K562 (cell line): ENCODE measurements at regions not wholly inside any gene's neighbourhood (a gene's known extent, or its start where the extent isn't known, plus 50 kb on each side); places are given as distances from the start of the nearest gene placed in this dataset.

Source experiments
- ATAC-seq: fragments of 200-7000 bp; cut with Tn5 transposase; 3 replicates; pipeline ENCODE4 v1.9.1; 2020; ENCODE audit warnings: moderate library complexity
- BruUV-seq: library from RNA; stranded (reverse); fragments of 400-500 nt; replicated peaks from 2 replicates; lab custom pipeline; 2021; lab: Mats Ljungman, UMichigan
- CTCF ChIA-PET: fragments of 300-600 bp; formaldehyde crosslinking; extraction: SDS; loops from one replicate; lab custom pipeline; 2021; ENCODE audit warnings: low intra/inter-chr PET ratio; lab: Yijun Ruan, JAX
- POLR2A ChIA-PET: fragments of 300-600, 350-650 bp; sonication (Branson Sonifier 250); formaldehyde crosslinking; extraction: SDS; loops from one replicate; lab custom pipeline; 2021; ENCODE audit warnings: antibody characterized with exemption, inconsistent platforms; lab: Yijun Ruan, JAX
- DNase-seq, 4 experiments: peaks; one replicate each; pipeline versions ENCODE4 v3.0.0 to v3.0.0-alpha.2; 2011 to 2018; ENCODE audit warnings: low spot score in 3 of 4, mixed read lengths in 3 of 4; ENCODE audit errors: extremely low read depth in 1 of 4
- FAIRE-seq: peaks from 2 replicates; lab custom pipeline; 2011; peaks lifted over from hg19 to GRCh38; lab: Jason Lieb, UNC
- H2AFZ ChIP-seq: 2 replicates; pipeline ENCODE4 v1.6.0; 2011; ENCODE audit warnings: low read depth, low read length, control low read depth, inconsistent platforms
- H3K27ac ChIP-seq: fragments of 200-600 bp; 3 replicates; pipeline ENCODE4 v1.8.0; 2011; ENCODE audit warnings: low read depth, mild to moderate bottlenecking, control low read depth, inconsistent platforms, low read length, moderate library complexity, mixed read lengths; ENCODE audit errors: extremely low read depth
- H3K27me3 ChIP-seq, 2 experiments: fragments of 300-600 bp in 1 of 2; 2 replicates in 1 of 2; 3 replicates in 1 of 2; pipeline versions ENCODE4 v1.6.0 to v1.8.0; 2011; ENCODE audit warnings: inconsistent platforms in 2 of 2, low read length in 2 of 2, mild to moderate bottlenecking in 1 of 2, mixed read lengths in 1 of 2, moderate library complexity in 1 of 2; ENCODE audit not compliant: control insufficient read depth in 2 of 2, insufficient read depth in 2 of 2
- H3K36me3 ChIP-seq: fragments of 300-600 bp; 3 replicates; pipeline ENCODE4 v1.8.0; 2011; ENCODE audit warnings: mild to moderate bottlenecking, low read length, inconsistent platforms; ENCODE audit not compliant: control insufficient read depth, insufficient read depth
- H3K4me1 ChIP-seq, 2 experiments: fragments of 200-600 bp in 1 of 2; replicated peaks in 1 of 2; 2 replicates in 1 of 2; 3 replicates in 1 of 2; pipeline versions ENCODE4 v1.5.1 to v1.8.0; 2011; ENCODE audit warnings: inconsistent platforms in 2 of 2, low read length in 2 of 2, mild to moderate bottlenecking in 1 of 2, mixed read lengths in 1 of 2, moderate library complexity in 1 of 2; ENCODE audit not compliant: control insufficient read depth in 2 of 2, insufficient read depth in 2 of 2
- H3K4me2 ChIP-seq: 2 replicates; pipeline ENCODE4 v1.6.1; 2011; ENCODE audit warnings: low read length, control low read depth, inconsistent platforms, mixed read lengths; ENCODE audit not compliant: insufficient read depth
- H3K4me3 ChIP-seq: fragments of 200-600 bp; sonication (generic), shearing (Covaris generic); 2 replicates; pipeline ENCODE4 v1.5.1; 2016; ENCODE audit warnings: control low read depth, inconsistent platforms
- H3K79me2 ChIP-seq: fragments of 200-600 bp; 3 replicates; pipeline ENCODE4 v1.8.0; 2011; ENCODE audit warnings: low read length, inconsistent platforms; ENCODE audit not compliant: control insufficient read depth, insufficient read depth
- H3K9ac ChIP-seq, 2 experiments: 2 replicates each; pipeline versions ENCODE4 v1.6.0 to v1.6.1; 2011; ENCODE audit warnings: low read depth in 2 of 2, low read length in 2 of 2, control low read depth in 1 of 2, inconsistent platforms in 1 of 2, mild to moderate bottlenecking in 1 of 2, mixed read lengths in 1 of 2; ENCODE audit not compliant: insufficient read depth in 1 of 2
- H3K9me1 ChIP-seq: one replicate; pipeline ENCODE4 v1.6.0; 2011; ENCODE audit warnings: inconsistent platforms, mild to moderate bottlenecking, low read length, moderate library complexity; ENCODE audit not compliant: control insufficient read depth, insufficient read depth
- H3K9me3 ChIP-seq: replicated peaks from 2 replicates; pipeline ENCODE4 v1.5.1; 2011; ENCODE audit warnings: low read depth, low read length, inconsistent platforms; ENCODE audit not compliant: control insufficient read depth, insufficient read depth
- H4K20me1 ChIP-seq: replicated peaks from 2 replicates; pipeline ENCODE4 v1.6.1; 2011; ENCODE audit warnings: low read length, inconsistent platforms, mixed read lengths; ENCODE audit not compliant: control insufficient read depth, insufficient read depth
- ARHGAP35 ChIP-seq: fragments of 450-650 bp; IDR thresholded peaks from 2 replicates; pipeline ENCODE4 v1.6.1; 2018; ENCODE audit not compliant: partially characterized antibody
- BCLAF1 ChIP-seq, 2 experiments: fragments of 450-650 bp in 1 of 2; IDR thresholded peaks; 2 replicates each; pipeline ENCODE4 v1.6.1; 2011 to 2017; ENCODE audit warnings: low read depth in 2 of 2, antibody characterized with exemption in 1 of 2, borderline replicate concordance in 1 of 2, low read length in 1 of 2, mild to moderate bottlenecking in 1 of 2, mixed read lengths in 1 of 2; ENCODE audit not compliant: control insufficient read depth in 1 of 2
- CBX8 ChIP-seq: fragments of 200-600 bp; sonication (generic); IDR thresholded peaks from 2 replicates; pipeline ENCODE4 v1.6.1; 2012; ENCODE audit warnings: borderline replicate concordance, mixed run types, low read depth, mild to moderate bottlenecking, moderate library complexity, mixed read lengths, low read length, control low read depth, inconsistent platforms; ENCODE audit not compliant: poor library complexity, severe bottlenecking; ENCODE audit errors: extremely low read depth
- COPS2 ChIP-seq: fragments of 450-650 bp; conservative IDR thresholded peaks from 2 replicates; pipeline ENCODE4 v1.6.1; 2016; ENCODE audit warnings: mild to moderate bottlenecking, moderate library complexity
- CSDE1 ChIP-seq, 2 experiments: fragments of 450-650 bp; IDR thresholded peaks; 2 replicates each; pipeline ENCODE4 v1.6.1; 2016; ENCODE audit warnings: mild to moderate bottlenecking in 1 of 2
- ETV6 ChIP-seq, 3 experiments: fragments of 150-350 bp in 1 of 3; sonication (generic) in 1 of 3; formaldehyde crosslinking in 1 of 3; IDR thresholded peaks; 2 replicates each; pipeline versions ENCODE4 v1.6.1 to v1.8.0; 2014 to 2022; ENCODE audit warnings: borderline replicate concordance in 2 of 3, low read depth in 2 of 3, antibody characterized with exemption in 1 of 3, low read length in 1 of 3, mild to moderate bottlenecking in 1 of 3, missing genetic modification reagents in 1 of 3
- JUND ChIP-seq, 2 experiments: IDR thresholded peaks; 2 replicates in 1 of 2; 3 replicates in 1 of 2; pipeline ENCODE4 v1.6.1; 2011; ENCODE audit warnings: borderline replicate concordance in 2 of 2, low read depth in 2 of 2, low read length in 2 of 2, improper control_type of control experiment in 1 of 2, missing biosample characterization in 1 of 2, missing genetic modification characterization in 1 of 2, missing genetic modification reagents in 1 of 2
- MITF ChIP-seq: IDR thresholded peaks from 2 replicates; pipeline ENCODE4 v1.6.1; 2014; ENCODE audit warnings: antibody characterized with exemption
- NFYB ChIP-seq: IDR thresholded peaks from 2 replicates; pipeline ENCODE4 v1.6.1; 2011; ENCODE audit warnings: mild to moderate bottlenecking, moderate library complexity; ENCODE audit not compliant: insufficient read length; ENCODE audit errors: extremely low read depth
- OTX1 ChIP-seq: fragments of 450-650 bp; formaldehyde crosslinking; IDR thresholded peaks from 2 replicates; pipeline ENCODE4 v1.4.0; 2022; ENCODE audit warnings: mild to moderate bottlenecking
- POLR2H ChIP-seq: IDR thresholded peaks from 2 replicates; pipeline ENCODE4 v1.6.1; 2016; ENCODE audit warnings: missing genetic modification characterization, low read depth, mild to moderate bottlenecking, control low read depth, missing compliant biosample characterization, moderate library complexity
- RBM15 ChIP-seq: fragments of 200-400 bp; formaldehyde crosslinking; IDR thresholded peaks from 2 replicates; pipeline ENCODE4 v1.6.1; 2018; ENCODE audit warnings: mild to moderate bottlenecking, low read length, moderate library complexity; ENCODE audit not compliant: insufficient read depth
- SMC3 ChIP-seq: conservative IDR thresholded peaks from 2 replicates; pipeline ENCODE4 v1.6.1; 2011; ENCODE audit warnings: low read depth, low read length, improper control_type of control experiment; ENCODE audit not compliant: insufficient read depth
- STAT6 ChIP-seq: sonication (generic); formaldehyde crosslinking; IDR thresholded peaks from 2 replicates; pipeline ENCODE4 v1.8.1; 2023; ENCODE audit warnings: mild to moderate bottlenecking, missing genetic modification reagents
- WGBS: fragments of 100-300 bp; shearing (Covaris generic); methylation state at CpG from one replicate; pipeline ENCODE4 v1.1.6; 2016; ENCODE audit warnings: low coverage, mixed read lengths; ENCODE audit not compliant: insufficient coverage; ENCODE audit errors: missing lambda C conversion rate; 5-methylcytosine and 5-hydroxymethylcytosine counted together
- in situ Hi-C: fragments of 300-500 bp; cut with MboI; formaldehyde crosslinking; loops from 4 replicates; pipeline ENCODE4 v1.15.0; 2018; ENCODE audit warnings: inconsistent platforms, mixed read lengths
- intact Hi-C: fragments of 100-400 bp; cut with micrococcal nuclease; formaldehyde crosslinking; loops from 2 replicates; pipeline ENCODE4 v1.14.2; 2022

GRCh38 chr12:127459166-127459565 is 807.8 kb upstream of the TMEM132C start:
- no peaks in the 10 kb centered on the region for H3K27me3 ChIP-seq
- H2AFZ ChIP-seq: no peak overlapping the region
- CTCF ChIA-PET: no interaction called here
- H3K4me1 ChIP-seq: no peaks in the 10 kb centered on the region
- no peak overlapping the region for H3K9ac ChIP-seq
- intact Hi-C loops: no loop called here
- WGBS: 0% methylated on average over 2 of the region's 2 CpGs
- no peak overlapping the region for H3K4me2 ChIP-seq
- no peaks in the 10 kb centered on the region for H3K36me3 ChIP-seq
- POLR2A ChIA-PET: no interaction called here
- no peaks in the 10 kb centered on the region for H3K9me1 ChIP-seq
- no peak for ATAC-seq
- H3K27ac ChIP-seq: no peak overlapping the region
- BruUV-seq: no TSS peak
- in situ Hi-C loops: no loop called here
- no peak overlapping the region for H3K4me3 ChIP-seq
- no peaks in the 10 kb centered on the region for H3K79me2 ChIP-seq
- H4K20me1 ChIP-seq: no peaks in the 10 kb centered on the region
- no peak for FAIRE-seq
- H3K9me3 ChIP-seq: no peaks in the 10 kb centered on the region
- no peak for DNase-seq
- TF ChIP-seq CSDE1 (IDR thresholded peaks at IDR 0.05): no peak
- TF ChIP-seq CBX8: no peak
- no peak for TF ChIP-seq NFYB
- no peak for TF ChIP-seq ARHGAP35
- no peak for TF ChIP-seq JUND (IDR thresholded peaks at IDR 0.05; ENCODE audit: borderline replicate concordance, low read depth, low read length)
- TF ChIP-seq JUND (tag; IDR thresholded peaks at IDR 0.05; ENCODE audit: borderline replicate concordance, low read depth, low read length): no peak
- TF ChIP-seq OTX1 (CRISPR knock-in tag): no peak
- no peak for TF ChIP-seq SMC3
- no peak for TF ChIP-seq COPS2
- no peak for TF ChIP-seq MITF
- no peak for TF ChIP-seq POLR2H (tag)
- no peak for TF ChIP-seq RBM15
- no peak for TF ChIP-seq BCLAF1 (IDR thresholded peaks at IDR 0.05; ENCODE audit: borderline replicate concordance in 1 of 2, control insufficient read depth in 1 of 2, low read depth in 2 of 2, low read length in 1 of 2)
- no peak for TF ChIP-seq ETV6 (IDR thresholded peaks at IDR 0.05; ENCODE audit: borderline replicate concordance in 1 of 2, low read depth in 2 of 2, low read length in 1 of 2)
- TF ChIP-seq ETV6 (CRISPR knock-in tag; IDR thresholded peaks at IDR 0.05; ENCODE audit: borderline replicate concordance): no peak
- TF ChIP-seq STAT6: no peak
